ENCODE measurements at regions not wholly inside any gene's neighbourhood (a gene's known extent, or its start where the extent isn't known, plus 50 kb on each side); places are given as distances from the start of the nearest gene placed in this dataset.
"Not testable (repeated sequence)": the region's sequence is repeated elsewhere in the genome, so short reads cannot be mapped to it uniquely, and the experiment has no call there.

GRCh38 chr11:69205743-69206612 lies 50.2 kb downstream of the SMIM38 start:
- Histone ChIP-seq H3K27me3 (ENCODE audit: control insufficient read depth in 2 of 2, insufficient read depth in 2 of 2, low read length in 2 of 2) (no peaks in the 10 kb centered on the region), H3K9ac (ENCODE audit: insufficient read depth, low read length, poor library complexity, severe bottlenecking) (no peak overlapping the region), H3K9me3 (replicated peaks in 1 of 2; ENCODE audit: control insufficient read depth in 1 of 2, insufficient read depth in 1 of 2, low read length in 2 of 2) (no peaks in the 10 kb centered on the region), H3K79me2 (ENCODE audit: insufficient read depth, low read length) (no peaks in the 10 kb centered on the region), H2AFZ (ENCODE audit: insufficient read depth, low read depth, low read length, poor library complexity, severe bottlenecking) (no peak overlapping the region), H3K4me1 (ENCODE audit: control insufficient read depth in 1 of 2, insufficient read depth in 2 of 2, low read length in 2 of 2) (no peaks in the 10 kb centered on the region), H3K4me2 (replicated peaks; ENCODE audit: extremely low read depth, low read length, poor library complexity, severe bottlenecking) (no peak overlapping the region), H4K20me1 (ENCODE audit: insufficient read depth, low read length) (no peaks in the 10 kb centered on the region), H3K27ac (ENCODE audit: low read depth in 1 of 2, low read length in 2 of 2) (no peak overlapping the region), H3K4me3 (replicated peaks in 1 of 3; ENCODE audit: low read depth in 2 of 3, low read length in 3 of 3) (no peak overlapping the region), H3K36me3 (replicated peaks in 1 of 2; ENCODE audit: control insufficient read depth in 1 of 2, insufficient read depth in 2 of 2, low read length in 2 of 2) (no peaks in the 10 kb centered on the region)
- TF ChIP-seq CTCF (IDR thresholded peaks at IDR 0.05): no peak
- no peak for DNase-seq
- Mint-ChIP-seq H3K27me3 (ENCODE audit: low read depth in 3 of 3) (peaks cover 0 to 6% (median 4%) of the 10 kb centered on the region in 3 donors), H3K4me1 (peaks cover 2% of the 10 kb centered on the region), H3K27ac (no peak overlapping the region), H3K9me3 (peaks cover 0 to 2% (median 0%) of the 10 kb centered on the region in 7 donors), H3K36me3 (no peaks in the 10 kb centered on the region), H3K4me3 (no peak overlapping the region)
- 94% methylated on average over 18 of the region's 28 CpGs for WGBS (ENCODE audit: insufficient coverage)
- intact Hi-C loops (cut with micrococcal nuclease): no loop called here

DNA sequence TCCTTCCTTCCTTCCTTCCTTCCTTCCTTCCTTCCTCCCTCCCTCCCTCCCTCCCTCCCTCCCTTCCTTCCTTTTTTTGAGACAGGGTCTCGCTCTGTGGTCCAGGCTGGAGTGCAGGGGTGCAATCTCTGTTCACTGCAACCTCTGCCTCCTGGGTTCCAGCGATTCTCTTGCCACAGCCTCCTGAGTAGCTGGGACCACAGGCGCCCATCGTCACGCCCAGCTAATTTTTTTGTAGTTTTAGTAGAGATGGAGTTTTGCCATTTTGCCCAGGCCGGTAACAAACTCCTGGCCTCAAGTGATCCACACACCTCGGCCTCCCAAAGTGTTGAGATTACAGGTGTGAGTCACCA lies 50.9 kb downstream of the SMIM38 start:
- H3K4me3 Mint-ChIP-seq; H4K20me1 ChIP-seq (ENCODE audit: insufficient read depth, low read length); DNase-seq; H3K27me3 Mint-ChIP-seq (ENCODE audit: low read depth in 3 of 3); H3K4me1 Mint-ChIP-seq; H3K9me3 Mint-ChIP-seq; H3K27ac ChIP-seq (ENCODE audit: low read depth in 1 of 2, low read length in 2 of 2); H3K36me3 Mint-ChIP-seq; H3K4me3 ChIP-seq (replicated peaks in 1 of 3; ENCODE audit: low read depth in 2 of 3, low read length in 3 of 3); H2AFZ ChIP-seq (ENCODE audit: insufficient read depth, low read depth, low read length, poor library complexity, severe bottlenecking); H3K9ac ChIP-seq (ENCODE audit: insufficient read depth, low read length, poor library complexity, severe bottlenecking); H3K27me3 ChIP-seq (ENCODE audit: control insufficient read depth in 2 of 2, insufficient read depth in 2 of 2, low read length in 2 of 2); H3K4me1 ChIP-seq (ENCODE audit: control insufficient read depth in 1 of 2, insufficient read depth in 2 of 2, low read length in 2 of 2); H3K36me3 ChIP-seq (replicated peaks in 1 of 2; ENCODE audit: control insufficient read depth in 1 of 2, insufficient read depth in 2 of 2, low read length in 2 of 2); H3K27ac Mint-ChIP-seq; H3K9me3 ChIP-seq (replicated peaks in 1 of 2; ENCODE audit: control insufficient read depth in 1 of 2, insufficient read depth in 1 of 2, low read length in 2 of 2); intact Hi-C loops (cut with micrococcal nuclease); H3K79me2 ChIP-seq (ENCODE audit: insufficient read depth, low read length); H3K4me2 ChIP-seq (replicated peaks; ENCODE audit: extremely low read depth, low read length, poor library complexity, severe bottlenecking): not testable (repeated sequence)
- 89% methylated on average over 4 of the region's 7 CpGs for WGBS (ENCODE audit: insufficient coverage)
